Islet precursor cell (in vitro differentiated cells): ENCODE measurements at regions not wholly inside any gene's neighbourhood (a gene's known extent, or its start where the extent isn't known, plus 50 kb on each side); places are given as distances from the start of the nearest gene placed in this dataset.

Source experiments
- DNase-seq: peaks from one replicate; pipeline ENCODE4 v3.0.0-alpha.2; 2018

GRCh38 chr22:47604563-47604962 lies 842.1 kb downstream of the TBC1D22A start:
- no peak for DNase-seq

GRCh38 chr22:47602732-47603131 lies 840.3 kb downstream of the TBC1D22A start:
- DNase-seq = no peak

GRCh38 chr22:47601666-47602065 lies 839.2 kb downstream of the TBC1D22A start:
- DNase-seq = no peak

GRCh38 chr22:47600791-47601625 lies 838.6 kb downstream of the TBC1D22A start:
- no peak for DNase-seq

- no peak for DNase-seq
Observed at GRCh38 chr22:47600281-47600680, 837.8 kb downstream of the TBC1D22A start.

GRCh38 chr22:47599753-47600152 lies 837.3 kb downstream of the TBC1D22A start:
- no peak for DNase-seq

- DNase-seq = no peak
Observed at GRCh38 chr22:47598864-47599263, 836.4 kb downstream of the TBC1D22A start.

- no peak for DNase-seq
Observed at GRCh38 chr22:47597041-47597440, 834.6 kb downstream of the TBC1D22A start.

GRCh38 chr22:47596176-47596690 lies 833.8 kb downstream of the TBC1D22A start:
- DNase-seq = no peak

GRCh38 chr22:47594836-47595521 lies 832.5 kb downstream of the TBC1D22A start:
- no peak for DNase-seq

GRCh38 chr22:47593911-47594311 lies 831.5 kb downstream of the TBC1D22A start:
- DNase-seq = no peak

- DNase-seq = no peak
Observed at GRCh38 chr22:47593291-47593690, 830.8 kb downstream of the TBC1D22A start.

GRCh38 chr22:47592791-47593190 lies 830.3 kb downstream of the TBC1D22A start:
- no peak for DNase-seq

- DNase-seq = no peak
Observed at GRCh38 chr22:47591709-47592108, 829.3 kb downstream of the TBC1D22A start.

- no peak for DNase-seq
Observed at GRCh38 chr22:47591016-47591415, 828.6 kb downstream of the TBC1D22A start.

- no peak for DNase-seq
Observed at GRCh38 chr22:47589271-47590250, 827.1 kb downstream of the TBC1D22A start.

- no peak for DNase-seq
Observed at GRCh38 chr22:47588578-47588960, 826.1 kb downstream of the TBC1D22A start.

- DNase-seq = no peak
Observed at GRCh38 chr22:47587861-47588577, 825.6 kb downstream of the TBC1D22A start.

- DNase-seq = no peak
Observed at GRCh38 chr22:47587361-47587760, 824.9 kb downstream of the TBC1D22A start.

- DNase-seq = no peak
Observed at GRCh38 chr22:47586946-47587345, 824.5 kb downstream of the TBC1D22A start.

GRCh38 chr22:47586038-47586437 lies 823.6 kb downstream of the TBC1D22A start:
- no peak for DNase-seq

- DNase-seq = no peak
Observed at GRCh38 chr22:47583959-47584562, 821.6 kb downstream of the TBC1D22A start.
